ENCODE measurements at regions not wholly inside any gene's neighbourhood (a gene's known extent, or its start where the extent isn't known, plus 50 kb on each side); places are given as distances from the start of the nearest gene placed in this dataset.
"Not testable (repeated sequence)": the region's sequence is repeated elsewhere in the genome, so short reads cannot be mapped to it uniquely, and the experiment has no call there.

GRCh38 chrX:136934652-136935051, 54.1 kb upstream of the RBMX start:
- H3K9me3 ChIP-seq (ENCODE audit: control insufficient read depth, insufficient read depth, low read depth, low read length); H3K9ac ChIP-seq (ENCODE audit: insufficient read depth, low read length); DNase-seq (ENCODE audit: low read depth in 2 of 2); H2AFZ ChIP-seq (ENCODE audit: low read length); H3K79me2 ChIP-seq (ENCODE audit: control insufficient read depth, insufficient read depth, low read length); H3K4me3 ChIP-seq (replicated peaks in 1 of 4; ENCODE audit: control extremely low read depth in 1 of 4, insufficient read depth in 1 of 4, low read depth in 3 of 4, low read length in 4 of 4); H3K27me3 ChIP-seq (ENCODE audit: control insufficient read depth, insufficient read depth, low read length); H3K27ac ChIP-seq (ENCODE audit: insufficient read depth, low read length); H4K20me1 ChIP-seq (ENCODE audit: control insufficient read depth, extremely low read depth, insufficient read depth, low read length); H3K36me3 ChIP-seq (ENCODE audit: control insufficient read depth, insufficient read depth, low read length); H3K4me2 ChIP-seq (ENCODE audit: extremely low read depth, insufficient read depth, low read length); H3K4me1 ChIP-seq (ENCODE audit: control insufficient read depth, extremely low read depth, insufficient read depth, low read length): not testable (repeated sequence)

GRCh38 chrX:136933611-136934145, 53.2 kb upstream of the RBMX start:
- no peaks in the 10 kb centered on the region for H3K36me3 ChIP-seq (ENCODE audit: control insufficient read depth, insufficient read depth, low read length)
- H3K9ac ChIP-seq (ENCODE audit: insufficient read depth, low read length), result peak overlapping the region; percentile 23
- no peaks in the 10 kb centered on the region for H3K4me1 ChIP-seq (ENCODE audit: control insufficient read depth, extremely low read depth, insufficient read depth, low read length)
- H3K9me3 ChIP-seq (ENCODE audit: control insufficient read depth, insufficient read depth, low read depth, low read length), result no peaks in the 10 kb centered on the region
- H3K79me2 ChIP-seq (ENCODE audit: control insufficient read depth, insufficient read depth, low read length), result no peaks in the 10 kb centered on the region
- peak overlapping the region in 1 of 4 experiments; percentile 28 for H3K4me3 ChIP-seq (replicated peaks in 1 of 4; ENCODE audit: control extremely low read depth in 1 of 4, insufficient read depth in 1 of 4, low read depth in 3 of 4, low read length in 4 of 4)
- H3K27me3 ChIP-seq (ENCODE audit: control insufficient read depth, insufficient read depth, low read length), result no peaks in the 10 kb centered on the region
- H4K20me1 ChIP-seq (ENCODE audit: control insufficient read depth, extremely low read depth, insufficient read depth, low read length), result no peaks in the 10 kb centered on the region
- peak overlapping the region; percentile 55 for H2AFZ ChIP-seq (ENCODE audit: low read length)
- H3K27ac ChIP-seq (ENCODE audit: insufficient read depth, low read length), result no peak overlapping the region
- H3K4me2 ChIP-seq (ENCODE audit: extremely low read depth, insufficient read depth, low read length), result peak overlapping the region; percentile 64
- TF ChIP-seq EZH2 (IDR thresholded peaks at IDR 0.05; ENCODE audit: low read length, missing control alignments), result no peak
- TF ChIP-seq, protein P1, sequence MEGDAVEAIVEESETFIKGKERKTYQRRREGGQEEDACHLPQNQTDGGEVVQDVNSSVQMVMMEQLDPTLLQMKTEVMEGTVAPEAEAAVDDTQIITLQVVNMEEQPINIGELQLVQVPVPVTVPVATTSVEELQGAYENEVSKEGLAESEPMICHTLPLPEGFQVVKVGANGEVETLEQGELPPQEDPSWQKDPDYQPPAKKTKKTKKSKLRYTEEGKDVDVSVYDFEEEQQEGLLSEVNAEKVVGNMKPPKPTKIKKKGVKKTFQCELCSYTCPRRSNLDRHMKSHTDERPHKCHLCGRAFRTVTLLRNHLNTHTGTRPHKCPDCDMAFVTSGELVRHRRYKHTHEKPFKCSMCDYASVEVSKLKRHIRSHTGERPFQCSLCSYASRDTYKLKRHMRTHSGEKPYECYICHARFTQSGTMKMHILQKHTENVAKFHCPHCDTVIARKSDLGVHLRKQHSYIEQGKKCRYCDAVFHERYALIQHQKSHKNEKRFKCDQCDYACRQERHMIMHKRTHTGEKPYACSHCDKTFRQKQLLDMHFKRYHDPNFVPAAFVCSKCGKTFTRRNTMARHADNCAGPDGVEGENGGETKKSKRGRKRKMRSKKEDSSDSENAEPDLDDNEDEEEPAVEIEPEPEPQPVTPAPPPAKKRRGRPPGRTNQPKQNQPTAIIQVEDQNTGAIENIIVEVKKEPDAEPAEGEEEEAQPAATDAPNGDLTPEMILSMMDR (conservative IDR thresholded peaks at IDR 0.05 in 1 of 2, IDR thresholded peaks at IDR 0.05 in 1 of 2; ENCODE audit: low read depth in 1 of 2, low read length in 2 of 2), result no peak
- peak in 1 of 2 donors; percentile 3 for DNase-seq (ENCODE audit: low read depth in 2 of 2)

DNA sequence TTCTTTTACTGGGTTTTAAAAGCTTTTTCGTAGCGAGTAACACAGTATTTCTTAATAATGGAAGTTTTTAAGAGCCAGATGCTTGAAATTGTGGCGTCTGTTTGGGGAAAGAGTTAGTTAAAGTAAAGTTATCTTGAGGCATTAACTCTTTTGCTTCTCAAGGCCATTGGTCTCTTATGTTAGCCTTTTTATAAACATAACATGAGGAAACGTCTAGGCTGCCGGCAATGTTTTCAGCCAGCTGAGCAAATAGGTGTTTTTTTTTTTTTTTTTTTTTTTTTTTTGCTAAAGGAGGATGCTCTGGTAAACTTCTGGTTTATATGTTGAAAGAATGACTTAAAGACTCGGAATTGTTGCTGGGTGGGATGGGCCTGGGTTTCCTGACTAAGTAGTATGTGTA, 51.1 kb upstream of the RBMX start:
- TF ChIP-seq, protein P1 (conservative IDR thresholded peaks at IDR 0.05 in 1 of 2, IDR thresholded peaks at IDR 0.05 in 1 of 2; ENCODE audit: low read depth in 1 of 2, low read length in 2 of 2), result no peak
- TF ChIP-seq EZH2 (IDR thresholded peaks at IDR 0.05; ENCODE audit: low read length, missing control alignments), result no peak
- H3K4me3 ChIP-seq (replicated peaks in 1 of 4; ENCODE audit: control extremely low read depth in 1 of 4, insufficient read depth in 1 of 4, low read depth in 3 of 4, low read length in 4 of 4), result no peak overlapping the region
- no peaks in the 10 kb centered on the region for H3K4me1 ChIP-seq (ENCODE audit: control insufficient read depth, extremely low read depth, insufficient read depth, low read length)
- H3K9me3 ChIP-seq (ENCODE audit: control insufficient read depth, insufficient read depth, low read depth, low read length), result no peaks in the 10 kb centered on the region
- H3K9ac ChIP-seq (ENCODE audit: insufficient read depth, low read length), result no peak overlapping the region
- no peaks in the 10 kb centered on the region for H4K20me1 ChIP-seq (ENCODE audit: control insufficient read depth, extremely low read depth, insufficient read depth, low read length)
- no peak for DNase-seq (ENCODE audit: low read depth in 2 of 2)
- H2AFZ ChIP-seq (ENCODE audit: low read length), result no peak overlapping the region
- no peaks in the 10 kb centered on the region for H3K79me2 ChIP-seq (ENCODE audit: control insufficient read depth, insufficient read depth, low read length)
- H3K27ac ChIP-seq (ENCODE audit: insufficient read depth, low read length), result no peak overlapping the region
- H3K27me3 ChIP-seq (ENCODE audit: control insufficient read depth, insufficient read depth, low read length), result no peaks in the 10 kb centered on the region
- no peak overlapping the region for H3K4me2 ChIP-seq (ENCODE audit: extremely low read depth, insufficient read depth, low read length)
- H3K36me3 ChIP-seq (ENCODE audit: control insufficient read depth, insufficient read depth, low read length), result no peaks in the 10 kb centered on the region
